ENCODE measurements at regions not wholly inside any gene's neighbourhood (a gene's known extent, or its start where the extent isn't known, plus 50 kb on each side); places are given as distances from the start of the nearest gene placed in this dataset.

GRCh38 chr10:78429984-78430383, 396.3 kb downstream of the RPS24 start:
- TF ChIP-seq, protein P1, sequence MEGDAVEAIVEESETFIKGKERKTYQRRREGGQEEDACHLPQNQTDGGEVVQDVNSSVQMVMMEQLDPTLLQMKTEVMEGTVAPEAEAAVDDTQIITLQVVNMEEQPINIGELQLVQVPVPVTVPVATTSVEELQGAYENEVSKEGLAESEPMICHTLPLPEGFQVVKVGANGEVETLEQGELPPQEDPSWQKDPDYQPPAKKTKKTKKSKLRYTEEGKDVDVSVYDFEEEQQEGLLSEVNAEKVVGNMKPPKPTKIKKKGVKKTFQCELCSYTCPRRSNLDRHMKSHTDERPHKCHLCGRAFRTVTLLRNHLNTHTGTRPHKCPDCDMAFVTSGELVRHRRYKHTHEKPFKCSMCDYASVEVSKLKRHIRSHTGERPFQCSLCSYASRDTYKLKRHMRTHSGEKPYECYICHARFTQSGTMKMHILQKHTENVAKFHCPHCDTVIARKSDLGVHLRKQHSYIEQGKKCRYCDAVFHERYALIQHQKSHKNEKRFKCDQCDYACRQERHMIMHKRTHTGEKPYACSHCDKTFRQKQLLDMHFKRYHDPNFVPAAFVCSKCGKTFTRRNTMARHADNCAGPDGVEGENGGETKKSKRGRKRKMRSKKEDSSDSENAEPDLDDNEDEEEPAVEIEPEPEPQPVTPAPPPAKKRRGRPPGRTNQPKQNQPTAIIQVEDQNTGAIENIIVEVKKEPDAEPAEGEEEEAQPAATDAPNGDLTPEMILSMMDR (IDR thresholded peaks at IDR 0.05 in 4 of 5, conservative IDR thresholded peaks at IDR 0.05 in 1 of 5), result no peak
- no peak for TF ChIP-seq POLR2A (IDR thresholded peaks at IDR 0.05)

Measured in gastrocnemius medialis (tissue), 4 donors.